H9 (cell line): ENCODE measurements at regions not wholly inside any gene's neighbourhood (a gene's known extent, or its start where the extent isn't known, plus 50 kb on each side); places are given as distances from the start of the nearest gene placed in this dataset.

Experiments used
- DNase-seq: peaks from one replicate; pipeline ENCODE4 v3.0.0-alpha.2; 2017
- H2AFZ ChIP-seq: one replicate; pipeline ENCODE4 v1.6.1; 2013; ENCODE audit warnings: mild to moderate bottlenecking, low read length, control low read depth, moderate library complexity
- H2AK5ac ChIP-seq: 2 replicates; pipeline ENCODE4 v1.6.1; 2013; ENCODE audit warnings: low read length, control low read depth, mixed read lengths; ENCODE audit not compliant: insufficient read length
- H2BK120ac ChIP-seq: one replicate; pipeline ENCODE4 v1.6.1; 2013; ENCODE audit warnings: low read depth, mild to moderate bottlenecking, low read length, control low read depth, inconsistent platforms; ENCODE audit not compliant: poor library complexity, severe bottlenecking
- H2BK12ac ChIP-seq: 2 replicates; pipeline ENCODE4 v1.6.1; 2013; ENCODE audit warnings: low read length, control low read depth, mixed read lengths, low read depth; ENCODE audit not compliant: insufficient read length
- H2BK15ac ChIP-seq: 2 replicates; pipeline ENCODE4 v1.6.1; 2013; ENCODE audit warnings: low read depth, low read length, control low read depth
- H2BK20ac ChIP-seq: one replicate; pipeline ENCODE4 v1.6.1; 2013; ENCODE audit warnings: low read depth, mild to moderate bottlenecking, low read length, control low read depth, inconsistent platforms; ENCODE audit not compliant: poor library complexity, severe bottlenecking
- H2BK5ac ChIP-seq: 2 replicates; pipeline ENCODE4 v1.6.1; 2013; ENCODE audit warnings: low read length, control low read depth, mixed read lengths; ENCODE audit not compliant: insufficient read length
- H3K14ac ChIP-seq: 2 replicates; pipeline ENCODE4 v1.6.1; 2013; ENCODE audit warnings: low read length, control low read depth; ENCODE audit not compliant: insufficient read depth
- H3K18ac ChIP-seq: 2 replicates; pipeline ENCODE4 v1.6.1; 2013; ENCODE audit warnings: low read depth, mild to moderate bottlenecking, mixed read lengths, low read length, control low read depth; ENCODE audit not compliant: insufficient read length
- H3K23ac ChIP-seq: 2 replicates; pipeline ENCODE4 v1.6.1; 2013; ENCODE audit warnings: low read length, control low read depth, mixed read lengths, low read depth; ENCODE audit not compliant: insufficient read length
- H3K23me2 ChIP-seq: 2 replicates; pipeline ENCODE4 v1.6.1; 2013; ENCODE audit warnings: low read depth, mild to moderate bottlenecking, mixed read lengths, low read length, control low read depth; ENCODE audit not compliant: insufficient read length, poor library complexity, severe bottlenecking
- H3K27ac ChIP-seq: 2 replicates; pipeline ENCODE4 v1.5.1; 2013; ENCODE audit warnings: low read length, control low read depth, mixed read lengths, low read depth; ENCODE audit not compliant: insufficient read length
- H3K27me3 ChIP-seq: 2 replicates; pipeline ENCODE4 v1.6.1; 2013; ENCODE audit warnings: low read length, control low read depth, inconsistent platforms; ENCODE audit not compliant: insufficient read depth
- H3K4ac ChIP-seq: 2 replicates; pipeline ENCODE4 v1.6.1; 2013; ENCODE audit warnings: low read depth, mild to moderate bottlenecking, control low read depth, inconsistent platforms, low read length, moderate library complexity
- H3K4me1 ChIP-seq: 2 replicates; pipeline ENCODE4 v1.6.1; 2013; ENCODE audit warnings: low read length, control low read depth, inconsistent platforms; ENCODE audit not compliant: insufficient read depth
- H3K4me2 ChIP-seq: 2 replicates; pipeline ENCODE4 v1.6.1; 2013; ENCODE audit warnings: low read length, control low read depth, mixed read lengths; ENCODE audit not compliant: insufficient read length, insufficient read depth
- H3K56ac ChIP-seq: 2 replicates; pipeline ENCODE4 v1.6.1; 2013; ENCODE audit warnings: low read depth, mild to moderate bottlenecking, mixed read lengths, low read length, control low read depth; ENCODE audit not compliant: insufficient read length
- H3K79me1 ChIP-seq: 2 replicates; pipeline ENCODE4 v1.6.1; 2013; ENCODE audit warnings: low read depth, mild to moderate bottlenecking, moderate library complexity, low read length, control low read depth, inconsistent platforms; ENCODE audit not compliant: insufficient read depth, poor library complexity, severe bottlenecking
- H3K79me2 ChIP-seq: 2 replicates; pipeline ENCODE4 v1.6.1; 2013; ENCODE audit warnings: low read length, control low read depth, inconsistent platforms; ENCODE audit not compliant: insufficient read depth
- H3K9ac ChIP-seq: 2 replicates; pipeline ENCODE4 v1.6.1; 2013; ENCODE audit warnings: low read length, control low read depth, mixed read lengths; ENCODE audit not compliant: insufficient read length; ENCODE audit errors: extremely low read depth
- H3K9me3 ChIP-seq: one replicate; pipeline ENCODE4 v1.6.1; 2013; ENCODE audit warnings: low read depth, low read length, inconsistent platforms; ENCODE audit not compliant: control insufficient read depth
- H3T11ph ChIP-seq: one replicate; pipeline ENCODE4 v1.6.1; 2013; ENCODE audit warnings: mild to moderate bottlenecking, low read length, control low read depth, inconsistent platforms
- H4K20me1 ChIP-seq: one replicate; pipeline ENCODE4 v1.6.1; 2013; ENCODE audit not compliant: control insufficient read depth, insufficient read length, insufficient read depth
- H4K5ac ChIP-seq: 2 replicates; pipeline ENCODE4 v1.6.1; 2013; ENCODE audit warnings: low read depth, mild to moderate bottlenecking, mixed read lengths, low read length, control low read depth; ENCODE audit not compliant: insufficient read length
- H4K8ac ChIP-seq: replicated peaks from 2 replicates; pipeline ENCODE4 v1.6.1; 2013; ENCODE audit warnings: low read length, control low read depth, mixed read lengths, low read depth; ENCODE audit not compliant: insufficient read length
- H4K91ac ChIP-seq: 2 replicates; pipeline ENCODE4 v1.6.1; 2013; ENCODE audit warnings: low read depth, mild to moderate bottlenecking, moderate library complexity, mixed read lengths, low read length, control low read depth; ENCODE audit not compliant: insufficient read length
- H3K27ac Mint-ChIP-seq, 3 experiments: 2 replicates in 2 of 3; 3 replicates in 1 of 3; pipeline ENCODE4 v1.8.0; 2020 to 2021; ENCODE audit warnings: mixed read lengths in 3 of 3, mild to moderate bottlenecking in 1 of 3, moderate library complexity in 1 of 3
- H3K27me3 Mint-ChIP-seq: 2 replicates; pipeline ENCODE4 v1.8.0; 2021; ENCODE audit warnings: low read depth, mild to moderate bottlenecking, moderate library complexity, mixed read lengths
- H3K36me3 Mint-ChIP-seq, 3 experiments: 2 replicates in 2 of 3; 3 replicates in 1 of 3; pipeline ENCODE4 v1.8.0; 2020 to 2021; ENCODE audit warnings: low read depth in 3 of 3, mixed read lengths in 3 of 3; ENCODE audit not compliant: insufficient read depth in 1 of 3
- H3K4me1 Mint-ChIP-seq, 2 experiments: 2 replicates each; pipeline ENCODE4 v1.8.0; 2020; ENCODE audit warnings: mixed read lengths in 2 of 2
- H3K4me3 Mint-ChIP-seq, 2 experiments: 2 replicates in 1 of 2; 3 replicates in 1 of 2; pipeline ENCODE4 v1.8.0; 2020 to 2021; ENCODE audit warnings: mild to moderate bottlenecking in 2 of 2, mixed read lengths in 2 of 2, moderate library complexity in 1 of 2
- H3K9me3 Mint-ChIP-seq, 2 experiments: 2 replicates in 1 of 2; 3 replicates in 1 of 2; pipeline ENCODE4 v1.8.0; 2020; ENCODE audit warnings: mild to moderate bottlenecking in 2 of 2, mixed read lengths in 2 of 2, moderate library complexity in 1 of 2
- WGBS: extraction: QIAGEN DNeasy Blood & Tissue Kit; methylation state at CpG from one replicate; pipeline ENCODE4 v1.1.7; 2013; ENCODE audit warnings: missing lambda C conversion rate, low lambda C conversion rate, mixed read lengths; ENCODE audit not compliant: insufficient read length; ENCODE audit errors: extremely low coverage; 5-methylcytosine and 5-hydroxymethylcytosine counted together
- TF ChIP-seq, protein P1 (sequence below): fragments of 200-600 bp; sonication (generic); conservative IDR thresholded peaks from 3 replicates; pipeline ENCODE4 v1.8.0; 2021; ENCODE audit warnings: antibody characterized with exemption, mild to moderate bottlenecking

- H2BK15ac ChIP-seq: no peak overlapping the region
- H3K27me3 ChIP-seq: no peaks in the 10 kb centered on the region
- no peaks in the 10 kb centered on the region for H3K23me2 ChIP-seq
- no peak overlapping the region for H2BK12ac ChIP-seq
- H2BK20ac ChIP-seq: no peak overlapping the region
- no peaks in the 10 kb centered on the region for H4K20me1 ChIP-seq
- H3K18ac ChIP-seq: no peak overlapping the region
- Mint-ChIP-seq H3K36me3 (peaks cover 5% of the 10 kb centered on the region in 3 experiments; a peak in 5 of 7 replicates), H3K27me3 (peaks cover 12% of the 10 kb centered on the region), H3K9me3 (peaks cover 3 to 5% of the 10 kb centered on the region in 2 experiments; a peak in 3 of 5 replicates), H3K4me1 (peaks cover 22 to 23% of the 10 kb centered on the region in 2 experiments), H3K4me3 (no peak overlapping the region), H3K27ac (no peak overlapping the region)
- no peak overlapping the region for H3T11ph ChIP-seq
- no peak overlapping the region for H3K9ac ChIP-seq
- no peak overlapping the region for H3K4ac ChIP-seq
- H3K27ac ChIP-seq: no peak overlapping the region
- no peak overlapping the region for H2BK5ac ChIP-seq
- no peak overlapping the region for H3K23ac ChIP-seq
- no peak overlapping the region for H4K5ac ChIP-seq
- no peak overlapping the region for H3K4me2 ChIP-seq
- H2AK5ac ChIP-seq: no peak overlapping the region
- H3K79me1 ChIP-seq: no peaks in the 10 kb centered on the region
- no peak overlapping the region for H3K56ac ChIP-seq
- WGBS: no CpG with 5 or more reads among the region's 6 CpGs
- H3K4me1 ChIP-seq: no peaks in the 10 kb centered on the region
- no peak overlapping the region for H3K14ac ChIP-seq
- no peak for DNase-seq
- no peak overlapping the region for H2BK120ac ChIP-seq
- H2AFZ ChIP-seq: no peak overlapping the region
- TF ChIP-seq, protein P1, sequence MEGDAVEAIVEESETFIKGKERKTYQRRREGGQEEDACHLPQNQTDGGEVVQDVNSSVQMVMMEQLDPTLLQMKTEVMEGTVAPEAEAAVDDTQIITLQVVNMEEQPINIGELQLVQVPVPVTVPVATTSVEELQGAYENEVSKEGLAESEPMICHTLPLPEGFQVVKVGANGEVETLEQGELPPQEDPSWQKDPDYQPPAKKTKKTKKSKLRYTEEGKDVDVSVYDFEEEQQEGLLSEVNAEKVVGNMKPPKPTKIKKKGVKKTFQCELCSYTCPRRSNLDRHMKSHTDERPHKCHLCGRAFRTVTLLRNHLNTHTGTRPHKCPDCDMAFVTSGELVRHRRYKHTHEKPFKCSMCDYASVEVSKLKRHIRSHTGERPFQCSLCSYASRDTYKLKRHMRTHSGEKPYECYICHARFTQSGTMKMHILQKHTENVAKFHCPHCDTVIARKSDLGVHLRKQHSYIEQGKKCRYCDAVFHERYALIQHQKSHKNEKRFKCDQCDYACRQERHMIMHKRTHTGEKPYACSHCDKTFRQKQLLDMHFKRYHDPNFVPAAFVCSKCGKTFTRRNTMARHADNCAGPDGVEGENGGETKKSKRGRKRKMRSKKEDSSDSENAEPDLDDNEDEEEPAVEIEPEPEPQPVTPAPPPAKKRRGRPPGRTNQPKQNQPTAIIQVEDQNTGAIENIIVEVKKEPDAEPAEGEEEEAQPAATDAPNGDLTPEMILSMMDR: no peak
- no peak overlapping the region for H4K91ac ChIP-seq
- no peak overlapping the region for H4K8ac ChIP-seq
- no peaks in the 10 kb centered on the region for H3K79me2 ChIP-seq
- H3K9me3 ChIP-seq: no peaks in the 10 kb centered on the region
Observed at GRCh38 chr2:2674831-2675230, 343.8 kb upstream of the MYT1L start.
